ENCODE measurements at regions not wholly inside any gene's neighbourhood (a gene's known extent, or its start where the extent isn't known, plus 50 kb on each side); places are given as distances from the start of the nearest gene placed in this dataset.

GRCh38 chr1:113265196-113265595, 125.1 kb upstream of the MAGI3 start:
- H4K20me1 ChIP-seq (replicated peaks in 1 of 2; ENCODE audit: control insufficient read depth in 1 of 2, insufficient read depth in 2 of 2, low read length in 2 of 2) = no peaks in the 10 kb centered on the region
- H2AK5ac ChIP-seq (ENCODE audit: low read depth, low read length) = no peak overlapping the region
- FAIRE-seq (no peak), DNase-seq (ENCODE audit: low read depth in 1 of 2, low spot score in 2 of 2) (no peak)
- no peak overlapping the region for H2BK5ac ChIP-seq (ENCODE audit: low read depth, low read length)
- no peaks in the 10 kb centered on the region for H3K79me1 ChIP-seq (ENCODE audit: low read depth, low read length)
- H3K4me1 ChIP-seq (replicated peaks in 1 of 4; ENCODE audit: control insufficient read depth in 3 of 4, insufficient read depth in 4 of 4, low read length in 3 of 4) = no peaks in the 10 kb centered on the region
- ChIA-PET CTCF (ENCODE audit: partially characterized antibody) (interaction anchor here (0.6 to 2.5 kb wide), 6 partner anchors 9 to 490 kb away, joined by 3 to 9 read pairs (median 4); no protein-coding TSS in a partner anchor), POLR2A (ENCODE audit: partially characterized antibody) (interaction anchor here (0.8 kb wide), 1 partner anchor 60 kb away, joined by 3 read pairs; no protein-coding TSS in a partner anchor)
- no peak overlapping the region for H4K5ac ChIP-seq (ENCODE audit: insufficient read length, low read depth, low read length)
- H3K56ac ChIP-seq (replicated peaks; ENCODE audit: insufficient read length, low read depth, low read length) = no peak overlapping the region
- no peaks in the 10 kb centered on the region for H3K23me2 ChIP-seq (ENCODE audit: low read depth, low read length)
- H3K4me3 ChIP-seq (ENCODE audit: extremely low read depth in 1 of 4, insufficient read depth in 2 of 4, low read depth in 3 of 4, low read length in 4 of 4) = no peak overlapping the region
- no peak overlapping the region for H3K27ac ChIP-seq (ENCODE audit: low read depth, low read length)
- H3K79me2 ChIP-seq (ENCODE audit: control insufficient read depth in 1 of 2, insufficient read depth in 2 of 2, low read length in 2 of 2) = no peaks in the 10 kb centered on the region
- WGBS, 2 experiments (ENCODE audit: extremely low coverage in 1 of 2, insufficient coverage in 1 of 2, insufficient read length in 1 of 2, insufficient replicate concordance in 2 of 2, low coverage in 1 of 2, low lambda C conversion rate in 2 of 2, missing lambda C conversion rate in 1 of 2) = 94% methylated on average over 2 of the region's 2 CpGs; no CpG with 5 or more reads in 1 of the 2 experiments
- no peak overlapping the region for H2BK12ac ChIP-seq (ENCODE audit: low read depth, low read length)
- H3K36me3 ChIP-seq (ENCODE audit: control insufficient read depth in 2 of 4, insufficient read depth in 4 of 4, low read length in 3 of 4) = no peaks in the 10 kb centered on the region
- H3K23ac ChIP-seq (ENCODE audit: insufficient read length) = no peak overlapping the region
- H4K8ac ChIP-seq (ENCODE audit: extremely low read depth, insufficient read depth, low read length) = no peak overlapping the region
- no peak overlapping the region for H3K9ac ChIP-seq (replicated peaks in 1 of 4; ENCODE audit: extremely low read depth in 1 of 4, low read depth in 3 of 4, low read length in 3 of 4)
- no peaks in the 10 kb centered on the region; a peak in 1 of 7 replicates for H3K27me3 ChIP-seq (replicated peaks in 1 of 4; ENCODE audit: control insufficient read depth in 3 of 4, extremely low read depth in 1 of 4, insufficient read depth in 3 of 4, low read length in 3 of 4)
- H2BK20ac ChIP-seq (ENCODE audit: low read length) = no peak overlapping the region
- no peaks in the 10 kb centered on the region for H3K9me3 ChIP-seq (ENCODE audit: insufficient read depth in 2 of 2, low read depth in 1 of 2, low read length in 1 of 2)
- no peak overlapping the region for H2BK15ac ChIP-seq (ENCODE audit: low read length)
- H3K14ac ChIP-seq (ENCODE audit: insufficient read length) = no peak overlapping the region
- H3K4ac ChIP-seq (replicated peaks; ENCODE audit: insufficient read length, low read depth, low read length) = no peak overlapping the region
- no peak overlapping the region for H2AFZ ChIP-seq (ENCODE audit: low read length)
- no peak for TF ChIP-seq RFX5 (IDR thresholded peaks at IDR 0.05; ENCODE audit: borderline replicate concordance, low read depth, low read length)
- no peak overlapping the region for H3K4me2 ChIP-seq (ENCODE audit: insufficient read depth in 1 of 2, low read depth in 2 of 2, low read length in 2 of 2)
- no peak overlapping the region for H2BK120ac ChIP-seq (replicated peaks; ENCODE audit: low read depth, low read length)
- no peak overlapping the region for H4K91ac ChIP-seq (replicated peaks; ENCODE audit: insufficient read length, low read length)
- H3K18ac ChIP-seq (ENCODE audit: extremely low read depth, low read length) = no peak overlapping the region

Data from H1 (cell line).